GM21447 (cell line): ENCODE measurements at regions not wholly inside any gene's neighbourhood (a gene's known extent, or its start where the extent isn't known, plus 50 kb on each side); places are given as distances from the start of the nearest gene placed in this dataset.
"Not testable (repeated sequence)": the region's sequence is repeated elsewhere in the genome, so short reads cannot be mapped to it uniquely, and the experiment has no call there.

Experiments used
- ATAC-seq: cut with Tn5 transposase; IDR thresholded peaks from one replicate; pipeline ENCODE4 v1.9.1; 2021; ENCODE audit not compliant: unreplicated experiment

GRCh38 chr3:145457825-145458552 is 703.0 kb downstream of the PLOD2 start:
- no peak for ATAC-seq

GRCh38 chr3:145459681-145460080 is 701.3 kb downstream of the PLOD2 start:
- not testable (repeated sequence) for ATAC-seq

- ATAC-seq = no peak
Measured at GRCh38 chr3:145471976-145472375, 689.0 kb downstream of the PLOD2 start.

GRCh38 chr3:145482735-145483134 is 678.2 kb downstream of the PLOD2 start:
- ATAC-seq = not testable (repeated sequence)

- ATAC-seq = no peak
Measured at GRCh38 chr3:145483992-145484391, 677.0 kb downstream of the PLOD2 start.

- no peak for ATAC-seq
Measured at GRCh38 chr3:145489011-145489410, 672.0 kb downstream of the PLOD2 start.

- no peak for ATAC-seq
Measured at GRCh38 chr3:145490088-145491048, 670.6 kb downstream of the PLOD2 start.

- no peak for ATAC-seq
Measured at GRCh38 chr3:145492456-145492855, 668.5 kb downstream of the PLOD2 start.

GRCh38 chr3:145517416-145517815 is 643.6 kb downstream of the PLOD2 start:
- not testable (repeated sequence) for ATAC-seq

- no peak for ATAC-seq
Measured at GRCh38 chr3:145518639-145519038, 642.3 kb downstream of the PLOD2 start.

- ATAC-seq = no peak
Measured at GRCh38 chr3:145519398-145520047, 641.5 kb downstream of the PLOD2 start.

GRCh38 chr3:145522179-145522578 is 638.8 kb downstream of the PLOD2 start:
- no peak for ATAC-seq

- ATAC-seq = no peak
Measured at GRCh38 chr3:145522893-145523651, 637.9 kb downstream of the PLOD2 start.

GRCh38 chr3:145531548-145531947 is 629.4 kb downstream of the PLOD2 start:
- no peak for ATAC-seq

- no peak for ATAC-seq
Measured at GRCh38 chr3:145533696-145534095, 627.3 kb downstream of the PLOD2 start.

- ATAC-seq = no peak
Measured at GRCh38 chr3:145536461-145536860, 624.5 kb downstream of the PLOD2 start.

GRCh38 chr3:145550522-145550921 is 610.5 kb downstream of the PLOD2 start:
- no peak for ATAC-seq

GRCh38 chr3:145557405-145557804 is 603.6 kb downstream of the PLOD2 start:
- no peak for ATAC-seq

- ATAC-seq = no peak
Measured at GRCh38 chr3:145578471-145578870, 582.5 kb downstream of the PLOD2 start.

GRCh38 chr3:145581694-145582093 is 579.3 kb downstream of the PLOD2 start:
- no peak for ATAC-seq

GRCh38 chr3:145604851-145605250 is 556.1 kb downstream of the PLOD2 start:
- ATAC-seq = no peak
